Neural progenitor cell (in vitro differentiated cells): ENCODE measurements at regions not wholly inside any gene's neighbourhood (a gene's known extent, or its start where the extent isn't known, plus 50 kb on each side); places are given as distances from the start of the nearest gene placed in this dataset.

Experiments
- CTCF ChIP-seq: fragments of 200-600 bp; sonication (generic); IDR thresholded peaks from 2 replicates; pipeline ENCODE4 v1.5.1; 2017; ENCODE audit warnings: antibody characterized with exemption, mild to moderate bottlenecking
- EZH2 ChIP-seq: fragments of 200-600 bp; sonication (generic); IDR thresholded peaks from 2 replicates; pipeline ENCODE4 v1.6.1; 2017; ENCODE audit warnings: antibody characterized with exemption, mild to moderate bottlenecking, moderate library complexity

- no peak for TF ChIP-seq EZH2
- TF ChIP-seq CTCF, result no peak
Observed at GRCh38 chr14:101033446-101034165, 130.1 kb upstream of the RTL1 start.
